ENCODE measurements at regions not wholly inside any gene's neighbourhood (a gene's known extent, or its start where the extent isn't known, plus 50 kb on each side); places are given as distances from the start of the nearest gene placed in this dataset.

DNA sequence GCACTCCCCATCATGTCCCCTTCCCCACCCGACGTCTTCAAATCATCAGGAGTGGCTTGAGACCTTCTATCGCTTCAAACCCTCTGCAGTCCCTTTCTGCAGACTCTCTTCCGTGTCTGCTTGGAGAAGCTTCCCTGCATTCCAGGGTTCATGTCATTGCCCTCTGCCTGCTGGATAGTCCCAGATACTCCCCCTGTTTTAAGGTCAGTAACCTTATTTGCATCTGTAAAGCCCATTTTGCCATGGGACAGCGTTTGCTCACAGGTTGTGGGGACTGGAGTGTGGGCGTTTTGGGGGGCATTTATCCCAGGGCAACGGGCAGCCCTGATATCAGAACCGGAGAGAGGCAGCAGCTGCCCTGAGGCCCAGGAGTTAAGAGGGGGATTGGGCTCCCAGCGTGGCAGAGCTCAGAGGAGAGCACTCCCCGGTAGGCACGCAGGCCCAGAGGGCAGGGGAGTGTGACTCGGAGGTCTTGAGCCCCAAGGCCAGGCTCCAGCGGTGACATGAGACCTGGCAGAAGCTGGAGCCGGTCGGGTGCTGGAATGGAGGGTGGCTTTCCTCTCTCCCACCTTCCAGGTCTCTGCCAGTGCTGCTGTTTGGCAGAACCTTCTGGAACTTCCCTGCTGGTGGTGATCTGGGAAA is 73.8 kb downstream of the RTP5 start:
- no peak for DNase-seq

DNA sequence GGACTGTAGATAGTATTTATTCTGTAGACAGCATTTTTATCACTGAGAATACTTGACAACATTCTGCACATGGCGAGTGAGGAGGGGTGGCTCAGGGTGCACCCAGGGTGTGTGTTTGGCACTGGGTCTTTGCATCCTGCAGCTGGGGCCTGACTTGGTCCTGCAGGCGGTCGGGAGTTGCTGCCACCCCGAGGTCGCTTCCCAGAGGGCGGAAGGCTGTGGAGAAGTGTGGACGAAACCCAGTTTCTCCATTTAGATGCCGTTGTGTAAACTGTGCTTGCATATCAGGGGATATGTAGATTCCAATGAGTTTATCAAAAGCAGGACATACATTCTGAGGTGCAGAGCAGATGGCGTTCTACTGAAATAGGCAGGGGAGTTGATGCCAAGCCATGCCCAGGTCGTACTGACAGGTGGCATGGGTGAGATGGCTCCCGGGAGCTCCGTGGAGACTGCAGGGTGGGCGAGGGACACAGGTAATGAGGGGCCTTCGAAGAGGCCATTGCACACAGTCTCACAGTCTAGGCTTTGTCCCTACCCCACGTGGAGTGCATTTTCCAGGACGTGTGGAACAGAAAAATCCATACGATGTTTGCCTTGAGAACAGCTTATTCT is 74.5 kb downstream of the RTP5 start:
- no peak for DNase-seq

DNA sequence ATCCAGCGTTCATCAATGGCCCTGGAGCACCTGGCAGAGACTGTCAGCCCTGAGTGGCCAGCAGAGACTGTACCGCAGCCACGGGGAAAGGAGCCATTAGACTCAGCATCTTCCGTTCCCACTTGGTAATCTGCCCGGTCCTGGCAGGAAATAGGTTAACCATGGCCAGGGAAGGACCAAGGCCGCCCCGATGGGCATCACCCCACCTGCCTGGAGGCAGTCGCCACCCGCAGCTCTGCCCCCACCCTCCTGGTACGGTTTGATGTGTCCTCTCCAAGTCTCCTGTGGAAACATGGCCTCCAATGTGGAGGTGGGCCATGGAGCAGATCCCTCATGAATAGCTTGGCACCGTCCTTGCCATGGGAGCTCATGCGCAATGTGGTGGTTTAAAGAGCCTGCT is 75.3 kb downstream of the RTP5 start:
- no peak for DNase-seq

DNA sequence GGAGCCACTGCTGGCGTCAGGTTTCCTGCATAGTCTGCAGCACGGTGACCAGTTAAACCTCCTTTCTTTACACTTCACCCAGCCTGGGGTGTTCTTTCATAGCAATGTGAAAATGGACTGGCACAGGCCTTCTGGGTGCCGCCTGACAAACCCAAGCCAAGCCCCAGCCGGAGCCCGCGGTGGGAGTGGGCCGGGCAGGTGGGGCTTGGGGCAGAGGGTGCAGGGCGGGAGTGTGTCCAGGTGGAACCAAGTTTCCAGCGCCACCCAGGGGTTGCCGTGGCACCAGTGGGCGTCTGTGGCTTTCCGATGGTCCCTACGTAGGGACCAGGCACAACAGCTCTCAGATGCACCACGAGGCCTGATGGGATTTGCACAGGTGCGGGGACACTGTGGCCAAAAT is 75.8 kb downstream of the RTP5 start:
- DNase-seq, result no peak

DNA sequence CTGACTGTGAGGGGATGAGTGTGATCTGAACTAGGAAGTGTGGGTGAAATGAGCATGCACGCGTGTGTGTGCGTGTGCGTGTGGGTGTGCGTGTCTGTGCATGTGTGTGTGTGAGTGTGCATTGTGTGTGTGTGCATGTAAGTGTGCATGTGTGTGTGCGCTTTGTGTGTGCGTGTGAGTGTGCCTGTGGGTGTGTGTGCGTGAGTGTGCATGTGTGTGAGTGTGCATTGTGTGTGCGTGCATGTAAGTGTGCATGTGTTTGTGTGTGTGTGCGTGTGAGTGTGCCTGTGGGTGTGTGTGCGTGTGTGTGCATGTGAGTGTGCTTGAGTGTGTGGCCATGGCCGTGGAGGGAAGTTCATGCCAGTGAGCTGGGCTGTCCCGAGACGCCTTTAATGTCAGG is 76.3 kb downstream of the RTP5 start:
- DNase-seq, result no peak

DNA sequence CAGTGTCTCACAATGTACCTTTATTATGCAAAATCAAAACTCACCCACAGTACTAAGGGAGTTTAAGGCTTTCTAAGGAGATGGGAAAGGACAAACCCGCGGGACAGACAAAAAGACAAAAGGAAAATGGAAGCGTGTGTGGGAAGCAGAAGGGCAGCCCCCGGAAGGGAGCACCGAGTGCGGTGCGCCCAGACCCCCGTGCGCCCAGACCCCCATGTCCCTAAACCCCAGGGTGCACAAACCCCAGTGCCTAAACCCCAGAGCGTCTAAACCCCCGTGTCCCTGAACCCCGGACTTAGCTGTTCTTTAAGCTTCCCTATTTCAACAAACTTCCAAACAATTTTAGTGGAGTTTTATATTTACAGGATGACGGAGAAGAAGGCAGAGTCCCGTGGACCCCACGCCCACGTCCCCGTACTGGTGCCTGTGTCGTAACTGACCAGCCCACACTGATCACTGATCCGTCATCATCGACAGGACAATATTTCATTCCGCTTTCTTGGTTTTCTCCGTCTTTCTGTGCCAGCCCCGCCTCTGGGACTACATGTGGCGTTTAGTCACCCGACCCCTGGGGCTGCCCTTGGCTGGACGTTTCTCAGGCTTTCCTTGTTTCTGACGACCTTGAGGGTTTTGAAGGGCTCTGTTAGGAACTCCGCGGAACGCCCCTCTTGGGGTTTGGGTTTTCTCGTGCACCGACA is 76.9 kb downstream of the RTP5 start:
- no peak for DNase-seq

DNA sequence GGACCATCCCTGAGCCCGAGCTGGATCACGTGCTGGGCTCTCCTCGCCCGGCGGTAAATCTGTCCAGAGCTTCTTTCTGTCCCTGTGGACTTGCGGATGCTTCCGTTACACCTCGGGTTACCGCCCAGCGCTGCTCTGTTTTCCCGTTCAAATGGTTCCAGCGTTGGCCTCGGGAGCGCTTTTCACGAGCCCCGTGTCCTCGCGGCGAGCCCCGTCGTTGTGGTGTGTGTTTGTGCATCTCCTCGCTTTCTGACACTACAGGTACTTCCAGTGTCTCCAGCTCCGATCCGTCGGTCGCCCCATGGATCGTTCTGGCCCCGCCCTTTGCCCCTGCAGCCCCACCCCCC is 77.4 kb downstream of the RTP5 start:
- no peak for DNase-seq

DNA sequence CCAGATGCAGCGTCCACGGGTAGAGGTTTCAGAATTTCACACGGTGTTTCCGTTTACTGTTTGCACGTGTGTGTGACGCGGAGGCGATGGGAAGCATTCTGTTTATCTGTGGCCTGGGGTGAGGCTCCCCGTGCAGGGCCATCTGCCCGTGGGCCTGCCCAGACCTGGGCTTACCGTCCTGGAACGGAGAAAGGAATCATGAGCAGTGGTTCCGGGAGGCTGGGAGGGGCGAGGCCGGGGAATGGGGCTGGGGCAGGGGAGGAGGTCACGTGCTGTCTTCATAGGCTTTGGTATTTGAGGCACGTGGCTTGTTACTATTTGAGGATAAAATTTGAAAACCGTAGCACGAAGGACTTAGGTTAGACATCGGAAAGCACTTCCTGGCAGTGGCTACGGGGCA is 77.9 kb downstream of the RTP5 start:
- DNase-seq, result no peak

DNA sequence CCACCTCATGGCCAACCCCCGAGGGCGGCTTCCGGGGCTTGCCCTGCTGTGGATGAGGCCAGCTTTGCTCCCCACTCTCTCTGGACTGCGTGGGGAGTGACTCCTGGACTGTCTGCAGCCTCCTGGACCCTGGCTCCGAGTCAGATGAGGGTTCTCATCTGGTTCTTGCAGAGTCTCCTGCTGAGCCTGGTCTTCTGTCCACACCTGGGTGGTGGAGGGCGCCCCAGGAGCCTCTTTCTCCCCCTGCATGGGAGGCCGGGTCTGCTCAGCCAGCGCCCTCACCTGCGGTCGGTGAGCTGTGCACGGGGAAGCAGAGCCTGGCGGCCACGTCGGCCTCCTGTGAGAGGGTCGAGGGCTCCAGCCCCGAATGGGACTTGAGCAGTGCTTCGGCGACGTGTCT is 78.3 kb downstream of the RTP5 start:
- no peak for DNase-seq

DNA sequence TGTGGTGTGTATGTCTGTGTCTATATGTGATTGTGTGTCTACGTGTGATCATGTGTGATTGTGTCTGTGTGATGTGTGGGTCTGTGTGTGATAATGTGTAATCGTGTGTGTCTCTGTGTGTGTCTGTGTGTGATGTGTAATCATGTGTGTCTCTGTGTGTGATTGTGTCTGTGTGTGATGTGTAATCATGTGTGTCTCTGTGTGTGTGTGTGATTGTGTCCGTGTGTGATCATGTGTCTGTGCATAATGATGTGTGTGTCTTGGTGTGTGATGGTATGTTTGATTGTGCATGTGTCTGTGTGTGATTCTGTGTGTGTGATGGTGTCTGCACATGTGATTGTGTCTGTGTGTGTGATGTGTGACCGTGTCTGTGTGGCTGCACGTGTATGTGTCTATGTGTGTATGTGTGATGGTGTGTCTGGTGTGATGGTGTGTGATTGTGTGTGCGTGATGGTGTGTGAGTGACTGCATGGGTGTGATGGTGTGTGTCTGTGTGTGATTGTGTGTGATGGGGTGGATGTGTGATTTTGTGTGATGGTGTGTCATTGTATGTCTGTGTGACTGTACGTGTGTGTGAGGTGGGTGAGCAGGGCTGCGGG is 78.9 kb downstream of the RTP5 start:
- no peak for DNase-seq

DNA sequence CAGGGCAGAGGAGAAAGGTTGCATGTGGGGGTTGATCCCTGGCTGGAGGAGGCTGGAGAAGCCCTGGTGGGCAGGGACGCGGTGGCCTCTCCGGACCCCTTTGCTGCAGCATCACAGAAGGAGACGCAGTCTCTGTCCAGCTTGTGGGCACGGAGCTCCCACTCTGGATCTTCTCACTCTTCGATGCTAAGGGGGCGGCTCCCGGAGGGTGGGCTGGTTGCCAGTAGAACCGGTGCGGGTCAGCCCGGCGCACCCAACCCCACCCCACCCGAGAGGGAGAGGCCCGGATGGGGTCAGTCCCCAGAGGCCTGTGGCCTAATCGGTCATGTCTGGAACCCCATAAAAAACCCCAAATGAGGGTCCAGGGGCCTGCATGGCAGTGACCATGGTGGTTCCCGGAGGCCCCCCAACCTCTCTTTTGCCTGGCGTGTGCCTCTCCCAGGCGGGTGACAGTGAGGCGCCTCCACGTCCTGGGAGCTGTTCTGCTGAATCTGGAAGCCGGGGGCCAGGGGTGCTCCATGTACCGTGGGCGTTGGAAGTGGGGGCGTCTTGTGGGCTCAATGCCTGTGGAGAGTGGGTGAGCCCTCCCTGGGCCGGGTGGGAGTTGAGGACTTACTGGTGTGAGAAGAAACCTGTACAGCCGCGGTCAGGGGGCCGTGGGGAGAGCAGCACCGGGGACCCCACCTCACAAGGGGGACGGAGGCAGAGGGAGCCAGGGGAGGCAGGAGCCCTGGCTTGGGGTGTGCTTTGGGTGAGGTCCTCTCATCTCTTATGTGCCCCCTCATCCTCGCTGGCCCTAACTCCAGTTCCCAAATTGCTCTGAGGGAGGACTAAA is 79.6 kb downstream of the RTP5 start:
- DNase-seq, result no peak

DNA sequence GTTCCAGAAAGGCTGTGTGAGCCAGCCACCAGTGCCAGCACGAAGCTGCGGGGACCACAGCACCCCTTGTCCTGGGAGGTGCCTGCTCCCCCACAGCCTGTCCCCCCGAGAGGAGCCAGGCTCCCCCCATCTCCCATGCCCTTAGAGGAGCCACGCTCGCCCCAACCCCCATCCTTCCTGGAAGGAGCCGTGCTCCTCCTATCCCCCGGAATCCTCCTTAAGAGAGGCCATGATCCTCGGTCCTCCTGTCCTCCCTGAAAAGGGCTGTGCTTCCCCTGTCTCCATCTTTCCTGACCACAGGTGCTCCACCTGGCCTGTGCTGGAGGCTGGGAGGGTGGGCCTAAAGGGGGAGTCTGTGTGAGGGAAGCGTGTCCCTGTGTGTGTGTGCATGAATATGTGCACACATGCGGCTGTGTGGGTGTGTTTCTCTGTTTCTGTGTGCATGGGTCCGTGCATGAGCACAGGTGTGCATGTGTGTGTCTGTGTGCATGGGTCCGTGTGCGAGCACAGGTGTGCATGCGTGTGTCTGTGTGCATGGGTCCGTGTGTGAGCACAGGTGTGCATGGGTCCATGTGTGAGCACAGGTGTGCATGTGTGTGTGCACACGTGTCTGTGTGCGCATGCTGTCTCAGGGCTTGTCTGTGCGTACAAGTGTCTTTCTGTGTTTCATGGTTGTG is 80.3 kb downstream of the RTP5 start:
- no peak for DNase-seq

DNA sequence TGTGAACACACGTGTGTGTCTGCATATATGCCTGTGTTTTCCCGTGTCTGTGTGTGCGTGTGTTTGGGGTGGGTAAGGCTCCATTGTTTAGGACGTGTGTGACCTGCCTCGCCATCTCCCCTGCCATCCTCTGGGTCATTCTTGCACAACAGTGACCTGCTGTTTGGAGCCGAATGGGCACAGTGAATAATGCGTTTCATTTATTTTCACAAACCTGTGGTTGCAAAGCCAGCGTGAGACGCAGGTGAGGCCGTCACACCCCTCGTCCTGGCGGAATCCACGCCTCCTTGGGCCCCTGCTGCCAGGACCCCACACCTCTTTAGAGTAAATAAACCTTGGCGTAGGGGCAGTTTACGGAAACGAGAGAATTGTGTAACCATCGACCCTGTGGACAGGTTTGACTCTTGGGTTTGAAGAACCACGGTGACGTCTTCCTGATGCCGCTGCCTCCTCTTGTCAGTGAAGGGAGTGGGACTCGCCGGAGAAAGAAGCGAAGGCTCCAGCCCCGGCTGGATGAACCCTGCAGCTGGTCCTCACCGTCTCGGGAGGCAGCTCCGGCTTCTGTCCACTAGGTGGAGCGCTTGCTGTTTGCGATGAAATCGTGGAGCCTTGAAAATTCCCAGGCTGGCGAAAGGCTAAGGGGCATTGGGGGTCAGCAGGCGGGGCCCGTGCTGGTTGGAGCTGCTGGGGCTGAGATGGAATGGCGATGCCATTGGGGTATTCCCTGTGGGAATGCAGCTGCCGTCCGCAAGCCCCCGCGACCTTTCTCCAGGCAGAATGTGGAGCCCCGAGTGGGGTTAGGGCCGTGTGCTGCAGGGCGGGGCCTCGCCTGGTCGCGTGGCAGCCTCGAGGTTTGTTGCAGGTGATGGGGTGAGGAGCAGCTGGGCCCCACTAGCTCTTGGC is 81.1 kb downstream of the RTP5 start:
- peak; percentile 75 to 78 for DNase-seq

DNA sequence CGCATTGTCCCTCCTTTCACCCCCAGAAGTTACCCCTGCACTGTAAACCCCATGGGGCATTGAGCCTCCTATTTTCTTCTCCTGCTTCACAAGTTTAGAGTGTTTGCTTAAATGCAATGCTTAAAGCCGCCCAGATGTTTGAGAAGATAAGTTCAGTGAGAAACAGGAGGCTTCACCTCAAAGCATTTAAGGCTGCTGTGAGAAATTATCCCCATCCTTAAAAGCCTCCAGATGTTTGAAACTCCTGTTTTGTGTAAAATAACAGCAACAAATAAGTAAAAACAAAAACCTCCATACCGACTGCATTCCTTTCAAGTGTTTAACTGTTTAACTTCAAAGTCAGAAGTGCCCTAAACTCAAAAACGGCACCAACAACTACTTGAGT is 81.8 kb downstream of the RTP5 start:
- DNase-seq, result no peak

DNA sequence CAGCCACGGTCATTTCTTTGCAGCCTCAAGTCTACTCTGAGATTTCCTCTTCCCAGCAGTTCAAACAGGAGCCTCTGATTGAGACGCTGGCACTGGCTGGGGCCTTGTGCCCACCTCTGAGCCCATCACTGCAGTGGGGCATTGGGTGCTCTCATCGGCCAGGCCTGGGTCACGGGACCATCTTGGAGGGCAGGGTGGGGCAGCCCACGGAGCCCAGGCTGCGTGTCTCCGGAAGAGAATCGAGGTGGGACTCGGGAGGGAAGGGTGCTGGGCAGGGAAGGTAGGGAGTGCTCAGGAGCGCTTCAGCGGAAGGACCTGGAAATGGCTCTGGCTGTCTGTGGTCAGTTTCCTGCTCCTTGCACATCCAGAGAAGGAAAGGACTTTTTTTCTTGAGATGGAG is 82.4 kb downstream of the RTP5 start:
- DNase-seq, result no peak

DNA sequence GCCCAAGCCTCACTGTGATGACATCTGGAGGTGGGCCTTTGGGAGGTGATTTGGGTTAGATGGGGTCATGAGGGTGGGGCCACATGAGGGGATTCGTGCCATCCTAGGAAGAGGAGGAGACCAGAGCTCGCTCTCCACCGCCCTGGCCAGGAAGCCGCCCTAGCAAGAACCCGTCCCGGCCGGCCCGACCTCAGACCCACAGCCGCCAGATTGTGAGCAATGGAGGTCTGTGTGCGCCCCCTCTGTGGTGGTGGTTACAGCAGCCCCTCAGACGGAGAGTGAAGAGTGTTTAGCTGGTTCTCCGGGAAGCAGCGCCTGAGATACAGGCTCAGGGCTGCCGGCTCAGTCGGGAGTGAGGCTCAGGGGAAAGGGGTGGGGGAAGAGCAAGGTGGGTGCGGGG is 83.3 kb downstream of the RTP5 start:
- no peak for DNase-seq

DNA sequence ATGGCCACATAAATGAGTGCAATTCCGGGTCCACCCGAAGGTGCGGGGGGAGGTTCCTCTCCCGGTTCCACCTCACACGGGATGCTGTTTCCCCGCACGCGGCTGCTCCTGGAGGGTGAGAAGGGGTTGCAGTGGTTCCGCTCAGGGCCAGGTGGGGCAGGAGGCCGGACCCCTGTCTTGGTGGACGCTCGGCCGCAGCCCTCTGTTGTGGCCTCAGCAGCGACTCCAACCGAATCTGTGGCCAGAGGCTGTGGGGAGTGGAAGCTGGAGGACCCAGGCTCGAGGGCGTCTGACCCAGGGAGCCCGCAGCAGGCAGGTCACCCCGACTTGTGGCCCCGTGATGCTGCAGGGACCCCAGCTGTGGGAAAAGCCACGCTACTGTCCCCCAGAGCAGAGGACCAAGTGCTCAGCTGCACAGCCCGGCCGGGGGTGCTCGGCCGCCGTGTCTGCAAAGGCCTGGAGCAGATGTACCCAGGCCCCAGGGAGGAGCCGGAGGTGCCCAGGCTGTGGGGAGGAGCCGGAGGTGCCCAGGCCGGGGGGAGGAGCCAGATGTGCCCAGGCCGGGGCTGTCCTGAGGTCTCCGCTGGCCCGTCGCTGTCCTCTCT is 83.9 kb downstream of the RTP5 start:
- DNase-seq, result no peak

DNA sequence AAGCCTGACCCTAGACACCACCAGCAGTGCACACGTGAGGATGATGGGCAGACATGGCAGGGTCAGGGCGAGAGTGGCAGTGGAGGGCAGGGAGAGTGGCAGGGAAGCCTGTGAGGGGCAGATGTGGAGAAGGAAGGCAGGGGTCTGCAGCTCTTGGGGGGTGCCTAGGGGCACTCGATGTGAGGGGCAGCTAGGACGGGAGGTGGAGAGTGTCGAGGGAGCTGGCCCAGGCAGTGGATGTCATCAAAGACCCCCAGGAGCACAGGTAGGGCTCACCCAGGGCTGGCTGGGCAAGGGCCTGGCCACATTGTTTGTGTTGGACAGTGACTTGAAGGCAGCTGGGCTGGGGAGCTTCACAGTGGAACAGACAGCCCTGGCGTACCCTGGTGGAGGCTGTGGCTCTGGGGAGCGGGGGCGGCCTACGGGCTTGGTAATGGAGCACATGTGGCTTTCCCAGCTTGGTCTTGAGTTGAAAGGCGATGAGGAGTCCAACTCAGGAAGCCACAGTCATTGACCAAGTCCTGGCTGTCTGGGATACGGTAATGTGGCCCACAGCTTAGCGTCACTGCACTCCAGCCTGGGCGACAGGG is 87.1 kb downstream of the RTP5 start:
- DNase-seq, result no peak

DNA sequence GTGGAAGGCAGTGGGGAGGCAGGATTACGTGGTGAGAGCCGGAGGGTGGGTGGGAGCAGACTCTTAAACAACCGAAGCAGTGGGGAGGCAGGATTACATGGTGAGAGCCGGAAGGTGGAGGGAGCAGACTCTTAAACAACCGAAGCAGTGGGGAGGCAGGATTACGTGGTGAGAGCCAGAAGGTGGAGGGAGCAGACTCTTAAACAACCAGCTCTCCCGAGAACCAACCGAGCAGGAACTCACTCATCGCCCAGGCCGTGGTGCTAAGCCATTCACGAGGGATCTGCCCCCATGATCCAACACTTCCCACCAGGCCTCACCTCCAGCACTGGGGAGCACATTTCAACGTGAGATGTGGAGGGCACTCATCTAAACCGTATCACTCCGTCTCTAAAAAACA is 87.7 kb downstream of the RTP5 start:
- DNase-seq, result no peak

DNA sequence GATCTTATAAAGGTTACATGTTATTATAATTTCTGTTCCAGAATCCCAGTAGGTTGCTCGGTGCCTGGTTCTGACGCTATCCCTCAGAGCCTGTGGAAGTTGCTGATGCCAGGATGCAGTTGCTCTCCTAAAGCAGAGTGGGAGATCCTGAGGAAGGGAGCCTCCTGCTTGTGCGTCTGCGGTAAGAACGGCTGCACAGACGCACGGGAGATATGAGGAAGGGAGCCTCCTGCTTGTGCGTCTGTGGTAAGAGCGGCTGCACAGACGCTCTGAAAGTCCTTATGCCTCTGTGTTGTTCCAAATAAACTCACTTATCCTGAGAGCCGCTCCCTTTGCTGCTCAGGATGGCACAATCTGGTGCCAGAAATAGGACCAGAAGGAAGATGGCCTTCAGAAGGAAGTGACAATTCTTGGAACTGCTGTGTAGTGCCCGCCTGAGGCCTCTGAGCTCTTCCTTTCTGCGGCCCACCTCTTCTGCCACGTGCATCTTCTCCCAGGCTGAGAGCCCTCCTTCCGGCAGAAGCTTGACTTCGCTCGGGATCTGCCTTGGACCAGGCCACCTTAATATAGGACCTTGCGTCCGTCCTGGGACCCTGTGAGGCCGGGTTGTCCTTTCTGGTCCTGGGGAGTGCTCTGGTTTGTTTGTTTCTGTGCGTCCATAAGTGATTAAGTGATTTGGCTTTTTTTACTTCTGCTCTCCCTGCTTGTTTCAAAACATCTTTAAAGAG is 89.5 kb downstream of the RTP5 start:
- no peak for DNase-seq
